Astrocyte (in vitro differentiated cells and primary cell): ENCODE measurements at regions not wholly inside any gene's neighbourhood (a gene's known extent, or its start where the extent isn't known, plus 50 kb on each side); places are given as distances from the start of the nearest gene placed in this dataset.

Experiments
- DNase-seq: peaks from one replicate; pipeline ENCODE4 v3.0.0-alpha.2; 2010; ENCODE audit warnings: low read depth
- FAIRE-seq: peaks from 2 replicates; lab custom pipeline; 2011; peaks lifted over from hg19 to GRCh38; lab: Jason Lieb, UNC
- H2AFZ ChIP-seq: 2 replicates; pipeline ENCODE4 v1.6.0; 2012; ENCODE audit warnings: low read depth, low read length, inconsistent platforms
- H3K27ac ChIP-seq: 2 replicates; pipeline ENCODE4 v1.5.1; 2011; ENCODE audit warnings: low read depth, low read length, inconsistent platforms
- H3K27me3 ChIP-seq: 2 replicates; pipeline ENCODE4 v1.6.0; 2011; ENCODE audit warnings: low read length, inconsistent platforms; ENCODE audit not compliant: insufficient read depth
- H3K36me3 ChIP-seq: 2 replicates; pipeline ENCODE4 v1.5.1; 2011; ENCODE audit warnings: low read length, inconsistent platforms; ENCODE audit not compliant: insufficient read depth
- H3K4me1 ChIP-seq: 2 replicates; pipeline ENCODE4 v1.5.1; 2011; ENCODE audit warnings: low read length, inconsistent platforms; ENCODE audit not compliant: insufficient read depth
- H3K4me2 ChIP-seq: 2 replicates; pipeline ENCODE4 v1.6.0; 2012; ENCODE audit warnings: low read length, inconsistent platforms
- H3K4me3 ChIP-seq: 2 replicates; pipeline ENCODE4 v1.5.1; 2011; ENCODE audit warnings: low read depth, mild to moderate bottlenecking, low read length, inconsistent platforms; ENCODE audit not compliant: insufficient read depth
- H3K79me2 ChIP-seq: 2 replicates; pipeline ENCODE4 v1.6.0; 2012; ENCODE audit warnings: mild to moderate bottlenecking, low read length, inconsistent platforms; ENCODE audit not compliant: insufficient read depth
- H3K9ac ChIP-seq: 2 replicates; pipeline ENCODE4 v1.6.0; 2012; ENCODE audit warnings: mild to moderate bottlenecking, low read length, inconsistent platforms
- H3K9me3 ChIP-seq: 2 replicates; pipeline ENCODE4 v1.5.1; 2012; ENCODE audit warnings: low read depth, mild to moderate bottlenecking, low read length, inconsistent platforms; ENCODE audit not compliant: insufficient read depth
- H4K20me1 ChIP-seq: 2 replicates; pipeline ENCODE4 v1.6.0; 2012; ENCODE audit warnings: low read length, inconsistent platforms; ENCODE audit not compliant: insufficient read depth
- H3K27ac Mint-ChIP-seq: one replicate; pipeline ENCODE4 v1.8.0; 2021; ENCODE audit warnings: mild to moderate bottlenecking, mixed read lengths; ENCODE audit not compliant: unreplicated experiment
- H3K27me3 Mint-ChIP-seq: one replicate; pipeline ENCODE4 v1.8.0; 2021; ENCODE audit warnings: low read depth, mixed read lengths; ENCODE audit not compliant: unreplicated experiment
- H3K36me3 Mint-ChIP-seq: one replicate; pipeline ENCODE4 v1.8.0; 2021; ENCODE audit warnings: low read depth, mixed read lengths; ENCODE audit not compliant: unreplicated experiment
- H3K4me1 Mint-ChIP-seq: one replicate; pipeline ENCODE4 v1.8.0; 2021; ENCODE audit warnings: low read depth, mixed read lengths; ENCODE audit not compliant: unreplicated experiment
- H3K4me3 Mint-ChIP-seq: one replicate; pipeline ENCODE4 v1.8.0; 2021; ENCODE audit warnings: mild to moderate bottlenecking, moderate library complexity, mixed read lengths; ENCODE audit not compliant: unreplicated experiment
- H3K9me3 Mint-ChIP-seq: one replicate; pipeline ENCODE4 v1.8.0; 2021; ENCODE audit warnings: mild to moderate bottlenecking, mixed read lengths; ENCODE audit not compliant: unreplicated experiment
- CTCF ChIP-seq: IDR thresholded peaks from 2 replicates; pipeline ENCODE4 v1.5.1; 2011; ENCODE audit warnings: low read depth, mild to moderate bottlenecking, inconsistent platforms, low read length, moderate library complexity; ENCODE audit not compliant: insufficient read depth
- EZH2 ChIP-seq: IDR thresholded peaks from 2 replicates; pipeline ENCODE4 v1.6.1; 2012; ENCODE audit warnings: mild to moderate bottlenecking, low read length, inconsistent platforms; ENCODE audit not compliant: insufficient read depth

- Histone ChIP-seq H2AFZ (no peak overlapping the region), H3K9ac (no peak overlapping the region), H3K9me3 (peaks cover 6% of the 10 kb centered on the region), H3K4me2 (no peak overlapping the region), H3K4me1 (no peaks in the 10 kb centered on the region), H3K79me2 (no peaks in the 10 kb centered on the region), H3K4me3 (no peak overlapping the region), H3K27ac (no peak overlapping the region), H3K27me3 (no peaks in the 10 kb centered on the region), H4K20me1 (no peaks in the 10 kb centered on the region), H3K36me3 (no peaks in the 10 kb centered on the region)
- Mint-ChIP-seq H3K27ac (no peak overlapping the region), H3K9me3 (no peaks in the 10 kb centered on the region), H3K4me3 (no peak overlapping the region), H3K4me1 (no peaks in the 10 kb centered on the region), H3K27me3 (peaks cover 9% of the 10 kb centered on the region), H3K36me3 (no peaks in the 10 kb centered on the region)
- DNase-seq (no peak), FAIRE-seq (no peak)
- TF ChIP-seq CTCF (no peak), EZH2 (no peak)
Measured at GRCh38 chr2:228303960-228304359, 122.5 kb upstream of the SPHKAP start.

DNA sequence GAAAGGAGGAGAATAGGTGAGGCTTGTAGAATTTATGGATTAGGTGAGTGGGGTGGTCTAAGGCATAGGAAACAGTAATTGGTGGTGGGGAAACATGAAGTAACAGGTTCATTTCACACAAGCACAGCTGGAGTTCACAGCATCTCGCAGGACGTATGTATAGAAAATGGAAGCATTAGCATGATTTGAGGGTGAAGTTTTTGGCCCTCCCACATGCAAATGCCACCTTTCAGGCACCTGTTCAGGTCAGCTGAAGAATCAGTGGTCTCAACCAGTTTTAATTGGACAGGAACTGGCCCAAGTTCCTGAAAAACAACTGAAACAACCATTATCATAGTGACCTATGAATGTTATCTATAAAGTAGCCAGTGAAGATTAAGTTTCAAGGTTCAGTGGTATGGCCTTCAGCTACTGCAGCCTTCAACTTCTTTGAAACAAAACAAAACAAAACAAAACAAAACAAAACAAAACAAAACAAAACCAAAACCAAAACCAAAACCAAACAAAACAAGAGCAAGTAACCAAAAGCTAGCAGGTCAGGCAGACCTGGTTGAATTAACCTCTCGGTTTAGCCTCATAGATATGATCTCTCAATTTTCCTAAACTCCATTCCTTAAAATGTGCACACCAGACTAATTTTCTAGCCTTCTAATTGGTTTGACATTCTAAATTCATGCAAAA lies 102.1 kb upstream of the SPHKAP start:
- H3K36me3 ChIP-seq = no peaks in the 10 kb centered on the region
- no peak for FAIRE-seq
- H2AFZ ChIP-seq = no peak overlapping the region
- no peaks in the 10 kb centered on the region for H3K36me3 Mint-ChIP-seq
- no peak overlapping the region for H3K4me3 ChIP-seq
- no peaks in the 10 kb centered on the region for H3K4me1 Mint-ChIP-seq
- no peak overlapping the region for H3K27ac ChIP-seq
- no peaks in the 10 kb centered on the region for H4K20me1 ChIP-seq
- no peak overlapping the region for H3K9ac ChIP-seq
- H3K4me3 Mint-ChIP-seq = no peak overlapping the region
- H3K79me2 ChIP-seq = no peaks in the 10 kb centered on the region
- H3K4me1 ChIP-seq = no peaks in the 10 kb centered on the region
- no peaks in the 10 kb centered on the region for H3K27me3 ChIP-seq
- no peak overlapping the region for H3K27ac Mint-ChIP-seq
- H3K27me3 Mint-ChIP-seq = no peaks in the 10 kb centered on the region
- TF ChIP-seq CTCF (no peak), EZH2 (no peak)
- DNase-seq = no peak
- H3K9me3 Mint-ChIP-seq = no peaks in the 10 kb centered on the region
- no peaks in the 10 kb centered on the region for H3K9me3 ChIP-seq
- H3K4me2 ChIP-seq = no peak overlapping the region

DNA sequence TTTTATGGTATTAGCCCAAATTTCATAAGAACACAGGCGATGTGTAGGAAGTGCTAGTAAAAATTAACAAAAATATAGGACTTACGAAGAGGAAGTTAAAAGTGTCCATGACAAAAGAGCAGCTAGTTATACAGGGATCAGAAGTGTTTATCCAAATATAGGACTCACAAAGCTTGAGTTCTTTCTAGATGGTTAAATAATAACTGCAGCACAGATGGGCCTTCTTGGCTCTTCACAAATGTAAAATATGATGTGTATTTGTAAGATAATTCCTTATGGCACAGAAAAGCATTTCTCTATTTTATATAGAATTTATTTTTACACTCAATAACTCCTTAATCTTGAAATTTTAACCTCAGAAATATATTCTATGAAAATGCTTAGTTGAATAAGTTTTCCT lies 100.9 kb upstream of the SPHKAP start:
- Histone ChIP-seq H2AFZ (no peak overlapping the region), H3K27ac (no peak overlapping the region), H3K9me3 (no peaks in the 10 kb centered on the region), H3K4me3 (no peak overlapping the region), H3K27me3 (no peaks in the 10 kb centered on the region), H3K9ac (no peak overlapping the region), H3K4me2 (no peak overlapping the region), H3K36me3 (no peaks in the 10 kb centered on the region), H3K4me1 (no peaks in the 10 kb centered on the region), H4K20me1 (no peaks in the 10 kb centered on the region), H3K79me2 (no peaks in the 10 kb centered on the region)
- Mint-ChIP-seq H3K4me1 (no peaks in the 10 kb centered on the region), H3K27me3 (no peaks in the 10 kb centered on the region), H3K36me3 (no peaks in the 10 kb centered on the region), H3K4me3 (no peak overlapping the region), H3K27ac (no peak overlapping the region), H3K9me3 (no peaks in the 10 kb centered on the region)
- DNase-seq (no peak), FAIRE-seq (no peak)
- TF ChIP-seq EZH2 (no peak), CTCF (no peak)
